ENCODE measurements at regions not wholly inside any gene's neighbourhood (a gene's known extent, or its start where the extent isn't known, plus 50 kb on each side); places are given as distances from the start of the nearest gene placed in this dataset.
"Not testable (repeated sequence)": the region's sequence is repeated elsewhere in the genome, so short reads cannot be mapped to it uniquely, and the experiment has no call there.

- DNase-seq = no peak
Measured at GRCh38 chr21:20220586-20220985, 777.6 kb upstream of the NCAM2 start.

- not testable (repeated sequence) for DNase-seq
Measured at GRCh38 chr21:20221981-20222380, 776.2 kb upstream of the NCAM2 start.

- not testable (repeated sequence) for DNase-seq
Measured at GRCh38 chr21:20236649-20237048, 761.6 kb upstream of the NCAM2 start.

- DNase-seq = no peak
Measured at GRCh38 chr21:20249401-20249800, 748.8 kb upstream of the NCAM2 start.

- DNase-seq = no peak
Measured at GRCh38 chr21:20250337-20250736, 747.9 kb upstream of the NCAM2 start.

GRCh38 chr21:20253261-20253660 is 744.9 kb upstream of the NCAM2 start:
- no peak for DNase-seq

GRCh38 chr21:20254964-20255363 is 743.2 kb upstream of the NCAM2 start:
- no peak for DNase-seq

- no peak for DNase-seq
Measured at GRCh38 chr21:20257052-20257740, 741.0 kb upstream of the NCAM2 start.

- DNase-seq = no peak
Measured at GRCh38 chr21:20258542-20258941, 739.7 kb upstream of the NCAM2 start.

- DNase-seq = no peak
Measured at GRCh38 chr21:20259031-20259867, 739.0 kb upstream of the NCAM2 start.

GRCh38 chr21:20260124-20260523 is 738.1 kb upstream of the NCAM2 start:
- no peak for DNase-seq

- no peak for DNase-seq
Measured at GRCh38 chr21:20261364-20261763, 736.8 kb upstream of the NCAM2 start.

GRCh38 chr21:20265707-20266440 is 732.3 kb upstream of the NCAM2 start:
- DNase-seq = no peak

GRCh38 chr21:20266441-20266710 is 731.8 kb upstream of the NCAM2 start:
- no peak for DNase-seq

- DNase-seq = no peak
Measured at GRCh38 chr21:20270365-20271055, 727.7 kb upstream of the NCAM2 start.

GRCh38 chr21:20272791-20273362 is 725.3 kb upstream of the NCAM2 start:
- no peak for DNase-seq

GRCh38 chr21:20276377-20276776 is 721.8 kb upstream of the NCAM2 start:
- DNase-seq = no peak

- no peak for DNase-seq
Measured at GRCh38 chr21:20276954-20277353, 721.3 kb upstream of the NCAM2 start.

GRCh38 chr21:20283836-20284235 is 714.4 kb upstream of the NCAM2 start:
- DNase-seq = no peak

GRCh38 chr21:20292280-20292679 is 705.9 kb upstream of the NCAM2 start:
- DNase-seq = no peak

GRCh38 chr21:20292854-20293253 is 705.4 kb upstream of the NCAM2 start:
- not testable (repeated sequence) for DNase-seq

- no peak for DNase-seq
Measured at GRCh38 chr21:20301395-20301794, 696.8 kb upstream of the NCAM2 start.

GRCh38 chr21:20302084-20302483 is 696.1 kb upstream of the NCAM2 start:
- no peak for DNase-seq

All from CD4-positive, alpha-beta T cell treated with Interleukin-21 for 1 hour (primary cell).